BE2C (cell line): ENCODE measurements at regions not wholly inside any gene's neighbourhood (a gene's known extent, or its start where the extent isn't known, plus 50 kb on each side); places are given as distances from the start of the nearest gene placed in this dataset.

Experiments
- DNase-seq: peaks from one replicate; pipeline ENCODE4 v3.0.0-alpha.2; 2020
- H3K27me3 ChIP-seq: fragments of 250-450 bp; sonication (Bioruptor Pico); 2 replicates; pipeline ENCODE4 v1.5.1; 2020; ENCODE audit warnings: mild to moderate bottlenecking
- H3K36me3 ChIP-seq: fragments of 250-450 bp; sonication (Bioruptor Pico); 2 replicates; pipeline ENCODE4 v1.5.1; 2020; ENCODE audit warnings: mild to moderate bottlenecking
- H3K4me1 ChIP-seq: fragments of 250-450 bp; sonication (Bioruptor Pico); 2 replicates; pipeline ENCODE4 v1.5.1; 2020
- H3K4me3 ChIP-seq: 2 replicates; pipeline ENCODE4 v1.5.1; 2011; ENCODE audit warnings: low read depth, low read length
- H3K9me3 ChIP-seq: fragments of 250-450 bp; sonication (Bioruptor Pico); 2 replicates; pipeline ENCODE4 v1.5.1; 2020
- CTCF ChIP-seq: IDR thresholded peaks from 2 replicates; pipeline ENCODE4 v1.5.1; 2012; ENCODE audit warnings: mild to moderate bottlenecking, low read depth, low read length

GRCh38 chr10:2943932-2944614 lies 123.3 kb upstream of the PFKP start:
- DNase-seq = no peak
- H3K4me1 ChIP-seq = no peaks in the 10 kb centered on the region
- H3K36me3 ChIP-seq = no peaks in the 10 kb centered on the region
- no peaks in the 10 kb centered on the region for H3K27me3 ChIP-seq
- no peaks in the 10 kb centered on the region for H3K9me3 ChIP-seq
- TF ChIP-seq CTCF = no peak
- no peak overlapping the region for H3K4me3 ChIP-seq

GRCh38 chr10:2942938-2943337 lies 124.4 kb upstream of the PFKP start:
- TF ChIP-seq CTCF = no peak
- H3K4me1 ChIP-seq = no peaks in the 10 kb centered on the region
- no peaks in the 10 kb centered on the region for H3K36me3 ChIP-seq
- no peaks in the 10 kb centered on the region for H3K27me3 ChIP-seq
- no peak for DNase-seq
- H3K4me3 ChIP-seq = no peak overlapping the region
- no peaks in the 10 kb centered on the region for H3K9me3 ChIP-seq

- no peak for DNase-seq
- H3K4me1 ChIP-seq = no peaks in the 10 kb centered on the region
- H3K9me3 ChIP-seq = no peaks in the 10 kb centered on the region
- H3K36me3 ChIP-seq = no peaks in the 10 kb centered on the region
- H3K4me3 ChIP-seq = no peak overlapping the region
- TF ChIP-seq CTCF = no peak
- peaks cover 7% of the 10 kb centered on the region; the same call in 1 of the 2 replicates for H3K27me3 ChIP-seq
These were observed 128.5 kb upstream of the PFKP start for GRCh38 chr10:2938869-2939268.

GRCh38 chr10:2936816-2937215 lies 130.5 kb upstream of the PFKP start:
- DNase-seq = no peak
- Histone ChIP-seq H3K9me3 (no peaks in the 10 kb centered on the region), H3K27me3 (peaks cover 7% of the 10 kb centered on the region; the same call in 1 of the 2 replicates), H3K4me1 (no peaks in the 10 kb centered on the region), H3K4me3 (no peak overlapping the region), H3K36me3 (no peaks in the 10 kb centered on the region)
- no peak for TF ChIP-seq CTCF

GRCh38 chr10:2935647-2936386 lies 131.5 kb upstream of the PFKP start:
- H3K4me1 ChIP-seq = no peaks in the 10 kb centered on the region
- H3K4me3 ChIP-seq = no peak overlapping the region
- no peaks in the 10 kb centered on the region for H3K9me3 ChIP-seq
- no peak for DNase-seq
- H3K27me3 ChIP-seq = peaks cover 7% of the 10 kb centered on the region; the same call in 1 of the 2 replicates
- no peak for TF ChIP-seq CTCF
- no peaks in the 10 kb centered on the region for H3K36me3 ChIP-seq

GRCh38 chr10:2933924-2934323 lies 133.4 kb upstream of the PFKP start:
- no peak overlapping the region for H3K4me3 ChIP-seq
- no peak for TF ChIP-seq CTCF
- H3K36me3 ChIP-seq = no peaks in the 10 kb centered on the region
- H3K4me1 ChIP-seq = no peaks in the 10 kb centered on the region
- no peak for DNase-seq
- peaks cover 7% of the 10 kb centered on the region; the same call in 1 of the 2 replicates for H3K27me3 ChIP-seq
- no peaks in the 10 kb centered on the region for H3K9me3 ChIP-seq
